ENCODE measurements at regions not wholly inside any gene's neighbourhood (a gene's known extent, or its start where the extent isn't known, plus 50 kb on each side); places are given as distances from the start of the nearest gene placed in this dataset.
"Not testable (repeated sequence)": the region's sequence is repeated elsewhere in the genome, so short reads cannot be mapped to it uniquely, and the experiment has no call there.

DNA sequence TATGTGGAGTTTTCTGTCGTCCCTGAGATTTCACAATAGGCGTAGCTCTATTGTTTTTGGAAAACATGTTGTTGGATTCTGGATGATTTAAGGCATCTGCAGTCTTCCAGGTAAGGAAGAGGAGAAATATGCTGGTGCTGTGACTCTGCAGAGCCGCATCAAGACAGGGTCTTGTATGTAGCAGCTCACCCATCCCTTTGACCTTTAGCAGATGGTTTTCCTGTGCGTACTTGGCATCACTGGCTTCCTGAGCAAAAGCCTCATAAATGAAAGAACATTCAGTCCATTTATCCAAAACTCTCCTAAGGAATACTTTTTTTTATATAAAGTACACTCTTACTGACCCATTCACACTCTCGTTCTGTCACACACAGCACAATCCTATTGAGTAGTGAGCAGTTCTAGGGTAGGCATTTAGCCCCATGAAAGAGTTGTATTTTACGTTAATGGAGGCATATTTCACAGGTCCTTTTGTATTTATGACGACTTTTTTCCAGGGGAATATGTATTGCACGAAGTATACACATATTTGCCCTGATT, 443.9 kb downstream of the STK39 start:
- no peak for DNase-seq (ENCODE audit: low read depth in 2 of 3, low spot score in 2 of 3)

DNA sequence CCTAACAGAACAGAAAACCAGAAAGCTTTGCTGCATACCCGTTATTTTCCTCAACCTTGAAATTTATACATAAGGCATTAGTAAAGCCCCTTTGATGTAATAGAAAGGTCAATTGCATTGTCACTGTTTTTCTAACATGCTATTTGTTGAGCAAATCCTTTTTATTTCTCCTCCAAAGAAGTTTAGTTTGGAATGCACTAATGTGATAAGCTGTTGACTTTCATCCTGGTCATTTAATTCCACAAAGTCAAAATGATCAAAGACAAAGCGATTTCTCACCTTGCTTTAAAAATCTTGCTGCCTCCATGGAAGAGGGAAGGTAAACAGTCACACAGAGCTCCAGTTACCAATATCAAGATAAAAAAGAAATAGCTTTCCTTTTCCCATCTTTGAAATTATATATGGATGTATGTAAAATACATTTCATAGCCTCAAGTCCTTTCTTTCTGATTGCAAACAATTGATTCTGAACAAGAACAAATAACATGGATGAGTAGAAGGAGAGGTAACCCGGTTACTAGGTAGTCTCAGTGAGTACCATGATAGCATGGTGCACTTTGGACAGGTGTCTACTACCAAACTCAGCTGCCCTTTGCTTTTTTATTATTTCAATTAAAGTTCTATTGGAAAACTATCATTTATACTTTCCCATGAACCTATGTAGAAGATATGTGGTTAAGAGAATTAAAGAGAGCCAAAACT, 452.7 kb downstream of the STK39 start:
- no peak for DNase-seq (ENCODE audit: low read depth in 2 of 3, low spot score in 2 of 3)

DNA sequence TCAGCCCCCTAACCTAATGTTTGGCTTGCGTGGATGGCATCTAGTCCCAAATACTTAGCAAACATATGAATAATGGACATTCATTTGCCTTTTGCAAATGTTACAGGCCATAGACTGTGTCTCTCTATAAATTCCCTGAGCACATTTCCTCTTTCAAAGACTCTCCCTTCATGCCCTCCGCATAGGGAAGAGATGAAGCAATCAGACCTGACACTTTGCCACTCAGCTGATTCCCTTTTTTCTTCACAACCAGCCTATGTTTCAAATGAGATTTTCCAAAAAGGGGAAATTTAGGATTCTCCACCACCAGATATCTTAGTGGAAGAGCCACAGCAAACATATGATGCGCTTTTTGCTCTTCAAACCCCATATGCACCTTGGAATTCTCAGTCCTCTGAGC, 453.7 kb downstream of the STK39 start:
- DNase-seq (ENCODE audit: low read depth in 2 of 3, low spot score in 2 of 3): no peak

DNA sequence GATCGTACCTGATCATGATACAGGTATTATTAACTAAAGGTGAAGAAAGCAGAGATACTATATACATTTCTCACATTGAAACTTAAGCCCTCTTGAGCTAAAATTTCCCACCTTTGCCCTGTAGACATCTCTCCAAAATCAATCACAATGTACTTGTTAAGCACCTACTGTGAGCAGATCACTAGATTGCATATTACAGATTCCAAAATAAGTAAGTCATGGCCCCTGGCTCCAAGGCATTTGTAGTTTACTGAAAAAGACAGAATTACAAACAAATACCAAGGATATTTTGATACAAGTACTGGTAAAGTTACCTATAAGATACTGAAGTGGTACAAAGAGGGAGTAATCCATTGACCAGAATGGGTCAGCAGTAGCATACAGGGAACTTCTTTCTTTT, 455.3 kb downstream of the STK39 start:
- DNase-seq (ENCODE audit: low read depth in 2 of 3, low spot score in 2 of 3): no peak

DNA sequence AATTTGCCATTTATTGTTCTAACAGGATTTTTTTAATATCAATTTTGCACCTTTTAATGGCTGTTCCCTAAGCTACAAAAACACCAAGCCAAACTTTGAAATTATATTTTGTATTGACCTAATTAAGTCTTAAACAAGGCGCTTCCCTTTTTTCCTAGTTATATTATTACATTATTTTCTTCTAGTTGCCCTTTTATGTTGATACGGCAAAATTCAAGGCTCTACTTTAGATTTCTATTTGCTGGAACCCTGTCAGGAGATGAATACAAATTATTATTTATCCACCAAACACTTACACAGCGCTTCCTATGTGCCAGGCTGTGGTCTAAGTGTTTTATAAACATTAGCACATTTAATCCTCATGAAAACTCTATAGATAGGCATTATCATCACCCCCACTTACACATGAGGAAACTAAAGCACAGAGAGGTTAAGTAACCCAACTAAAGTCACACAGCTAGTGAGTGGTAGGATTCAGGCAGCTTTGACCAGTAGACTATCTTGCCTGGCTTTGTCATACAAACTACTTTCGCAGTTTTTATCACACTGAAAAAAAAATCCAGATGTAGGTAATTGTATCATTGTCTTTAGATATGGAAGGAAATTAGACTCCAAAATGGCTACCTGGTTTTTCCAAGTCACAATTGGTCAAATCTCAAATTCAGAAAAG, 456.5 kb downstream of the STK39 start:
- no peak for DNase-seq (ENCODE audit: low read depth in 2 of 3, low spot score in 2 of 3)

DNA sequence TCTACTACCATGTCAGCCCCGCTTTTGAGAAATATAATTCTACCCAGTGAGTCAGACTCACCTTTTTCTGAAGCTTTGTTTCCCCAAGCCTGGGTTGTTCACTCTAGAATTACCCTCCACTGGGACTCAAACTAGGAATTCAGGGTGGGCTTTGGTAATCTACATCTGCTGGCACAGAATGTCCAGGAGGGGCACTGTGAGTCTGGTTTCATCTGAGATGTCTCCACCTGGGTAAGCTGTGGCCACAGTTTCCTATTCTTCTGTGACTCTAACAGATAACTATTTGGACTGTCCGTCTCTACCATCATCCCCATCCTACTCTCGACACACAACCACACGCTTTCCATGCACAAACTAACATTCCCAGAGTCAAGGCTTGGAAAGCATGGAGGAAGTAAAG, 457.2 kb downstream of the STK39 start:
- no peak for DNase-seq (ENCODE audit: low read depth in 2 of 3, low spot score in 2 of 3)

DNA sequence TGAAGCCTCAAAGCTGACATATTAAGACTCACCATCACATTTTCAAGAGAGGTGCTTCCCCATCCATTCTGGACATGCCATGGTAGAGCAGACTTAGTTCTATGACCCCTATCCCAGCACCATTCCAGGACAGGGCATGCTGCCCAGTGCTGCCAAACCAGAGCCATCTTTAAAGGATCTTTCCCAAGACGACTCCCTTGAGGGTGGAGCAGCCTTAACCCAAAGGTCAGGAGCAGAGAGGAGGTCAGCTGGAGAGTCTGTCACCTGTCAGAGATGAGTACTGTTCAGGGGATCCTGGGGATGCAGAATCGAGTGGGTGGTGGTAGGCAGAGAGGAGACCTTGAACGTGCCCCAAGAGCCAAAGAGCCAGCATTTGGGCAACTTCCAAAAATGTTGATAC, 459.8 kb downstream of the STK39 start:
- no peak for DNase-seq (ENCODE audit: low read depth in 2 of 3, low spot score in 2 of 3)

DNA sequence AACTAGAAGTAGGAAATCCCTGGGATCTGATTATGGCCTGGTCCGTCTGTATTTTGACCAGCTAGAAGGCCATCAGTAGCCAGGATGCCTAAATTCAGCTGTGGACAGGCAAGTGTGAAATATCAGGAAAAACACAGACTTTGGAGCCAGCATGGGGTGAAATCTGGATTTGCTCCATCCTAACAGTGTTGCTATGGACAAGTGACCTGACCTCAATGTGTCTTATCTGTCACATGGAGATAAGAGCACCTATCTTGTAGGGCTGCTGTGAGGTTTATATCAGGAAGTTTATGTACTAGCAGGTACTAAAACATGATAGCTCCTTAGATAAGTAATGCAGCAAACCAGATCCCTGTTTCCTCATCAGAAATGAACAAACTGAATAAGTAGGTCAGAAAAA, 460.4 kb downstream of the STK39 start:
- no peak for DNase-seq (ENCODE audit: low read depth in 2 of 3, low spot score in 2 of 3)

DNA sequence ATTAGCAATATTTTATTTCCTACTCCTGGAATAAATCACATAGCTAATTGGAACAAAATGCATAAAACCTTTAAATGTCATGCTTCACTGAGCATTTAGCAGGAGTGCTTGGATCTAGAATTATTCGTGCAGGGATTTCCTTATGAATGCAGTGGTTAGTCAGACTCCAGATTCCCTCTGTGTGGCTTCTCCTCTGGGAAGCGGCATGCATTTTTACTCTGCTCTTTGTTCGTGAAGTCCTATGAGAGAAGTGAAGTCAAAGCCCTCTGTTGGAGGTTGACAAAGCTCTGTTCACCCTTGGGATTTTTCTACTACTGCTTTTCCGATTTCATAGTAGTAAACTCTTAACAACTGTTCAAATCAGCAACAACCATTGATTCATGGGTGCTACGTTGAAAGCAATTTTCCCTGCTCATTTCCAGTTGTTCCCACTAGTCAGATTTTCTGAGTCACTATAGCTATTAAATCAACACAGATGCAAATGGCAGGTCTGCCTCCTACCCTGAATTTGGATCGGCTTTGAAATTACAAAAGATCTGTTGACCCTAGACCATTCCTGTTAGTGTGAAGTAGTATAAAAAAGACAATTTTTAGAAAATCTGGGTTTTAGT, 461.7 kb downstream of the STK39 start:
- no peak for DNase-seq (ENCODE audit: low read depth in 2 of 3, low spot score in 2 of 3)

DNA sequence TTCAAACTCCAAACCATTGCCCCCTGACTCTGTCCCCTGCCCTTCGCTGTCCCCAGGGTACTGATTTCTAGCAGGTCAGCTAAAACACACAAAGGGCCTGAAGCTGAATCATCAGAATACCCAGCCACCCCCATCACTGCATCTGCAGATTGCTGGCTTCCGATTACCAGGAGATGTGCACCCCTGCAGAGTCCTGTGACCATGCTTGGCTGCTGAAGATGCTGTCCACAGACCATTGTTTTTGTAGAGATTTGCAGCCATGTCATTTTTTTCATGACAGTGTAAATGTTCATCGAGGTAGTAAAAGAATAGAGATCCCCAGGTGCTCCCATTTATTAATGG, 463.3 kb downstream of the STK39 start:
- DNase-seq (ENCODE audit: low read depth in 2 of 3, low spot score in 2 of 3): no peak

DNA sequence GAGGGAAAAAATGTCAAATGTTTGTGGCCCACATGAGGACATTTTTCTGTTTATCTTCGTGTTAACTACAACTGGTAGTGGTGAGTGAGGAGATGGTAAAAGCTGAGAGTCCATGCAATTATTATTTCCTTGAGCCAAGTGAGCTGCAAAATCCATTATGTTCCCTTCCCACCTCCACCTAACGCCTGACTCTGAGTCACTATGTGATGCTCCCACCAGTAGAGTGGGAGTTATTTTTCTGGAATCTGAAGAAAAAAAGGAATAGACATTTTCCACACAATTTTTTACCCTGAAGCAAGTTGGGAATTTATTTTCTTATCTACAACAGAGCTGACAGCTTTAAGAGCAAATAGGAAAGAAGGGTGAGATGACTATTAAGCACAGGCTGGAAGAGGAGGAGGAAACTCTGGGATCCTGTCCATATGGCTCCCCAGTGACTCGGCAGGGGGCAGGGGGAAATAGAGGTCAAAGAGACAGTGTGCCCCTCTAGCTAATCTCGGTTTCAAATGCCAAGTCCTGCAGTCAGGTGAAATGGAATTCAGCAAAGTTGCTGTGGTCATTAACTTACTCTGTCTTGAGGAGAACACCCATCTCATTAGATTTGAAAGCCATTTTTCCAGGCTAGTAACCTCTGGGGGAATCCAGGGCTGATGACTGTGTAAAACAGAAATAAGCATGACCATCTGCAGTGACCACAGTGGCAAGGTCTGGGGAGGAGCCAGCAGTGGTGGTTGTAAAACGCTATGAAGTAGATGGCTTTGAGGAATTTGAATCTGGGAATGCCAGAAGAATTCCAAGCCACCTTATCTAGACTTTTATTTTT, 463.9 kb downstream of the STK39 start:
- DNase-seq (ENCODE audit: low read depth in 2 of 3, low spot score in 2 of 3): no peak

DNA sequence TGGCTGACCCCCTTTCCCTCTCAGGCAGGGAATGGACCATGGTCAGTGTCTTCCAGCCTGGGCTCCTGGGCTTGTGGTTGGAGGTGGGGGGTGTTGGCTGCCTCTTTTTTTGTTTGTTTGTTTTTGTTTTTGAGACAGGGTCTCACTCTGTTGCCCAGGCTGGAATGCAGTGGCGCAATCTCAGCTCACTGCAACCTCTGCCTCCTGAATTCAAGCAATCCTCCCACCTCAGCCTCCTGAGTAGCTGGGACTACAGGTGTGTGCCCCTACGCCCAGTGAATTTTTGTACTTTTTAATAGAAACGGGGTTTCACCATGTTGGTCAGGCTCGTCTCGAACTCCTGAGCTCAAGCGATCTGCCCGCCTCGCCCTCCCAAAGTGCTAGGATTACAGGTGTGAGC, 465.8 kb downstream of the STK39 start:
- DNase-seq (ENCODE audit: low read depth in 2 of 3, low spot score in 2 of 3): not testable (repeated sequence)

DNA sequence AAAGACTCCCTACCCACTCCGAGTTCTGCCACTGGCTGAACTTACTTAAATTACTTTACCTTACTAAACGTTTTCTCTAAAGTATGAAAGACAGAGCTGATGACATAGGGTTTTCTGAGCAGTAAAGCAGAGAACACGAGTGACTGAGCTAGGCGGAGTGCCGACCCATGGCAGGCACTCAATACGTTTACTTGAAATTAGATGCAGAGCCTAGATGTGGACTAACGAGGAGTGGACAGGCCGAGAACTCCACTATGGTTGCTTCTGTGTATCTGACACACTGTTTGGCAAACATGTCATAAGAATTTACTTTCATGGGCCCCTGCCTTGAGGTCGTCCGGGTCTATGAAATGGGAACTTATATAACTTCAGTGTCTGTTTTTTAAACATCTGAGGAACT, 471.0 kb downstream of the STK39 start:
- DNase-seq (ENCODE audit: low read depth in 2 of 3, low spot score in 2 of 3): no peak

DNA sequence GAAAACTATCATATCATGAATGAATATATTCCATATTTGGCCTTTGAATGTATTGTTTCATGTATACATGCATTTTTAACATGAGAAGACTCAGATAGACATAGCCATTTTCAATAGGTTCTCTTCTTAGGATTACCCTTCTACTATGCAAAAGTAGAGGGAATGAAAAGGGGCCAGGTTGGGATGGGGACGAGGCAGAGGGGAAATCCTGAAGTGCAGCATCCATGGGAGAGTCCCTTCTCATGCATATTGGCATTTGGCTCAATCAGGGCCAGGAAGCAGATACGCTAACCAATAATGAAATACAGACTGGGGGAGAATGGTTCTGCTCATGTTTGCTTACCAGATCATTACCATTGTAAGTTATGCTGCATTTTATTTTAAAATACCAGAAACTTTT, 475.8 kb downstream of the STK39 start:
- no peak for DNase-seq (ENCODE audit: low read depth in 2 of 3, low spot score in 2 of 3)

DNA sequence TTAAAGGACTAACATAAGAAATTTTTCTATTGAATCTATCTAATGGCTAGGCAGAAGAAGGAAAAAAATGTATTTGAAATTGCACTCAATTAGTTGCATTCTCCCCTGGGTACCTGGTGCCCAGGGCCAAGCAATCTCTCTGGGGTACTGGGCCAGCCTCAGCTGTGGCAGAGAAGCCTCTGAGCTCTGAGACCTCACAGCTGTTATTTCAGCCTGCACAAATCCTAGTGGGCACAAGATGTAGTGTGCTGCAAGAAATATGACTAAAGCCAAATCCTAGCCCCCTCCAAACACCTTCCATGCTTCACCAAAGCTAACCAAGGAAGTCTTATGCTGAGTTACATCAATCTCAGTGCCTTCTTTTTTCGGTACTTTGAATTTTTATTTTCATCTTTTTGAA, 478.4 kb downstream of the STK39 start:
- no peak for DNase-seq (ENCODE audit: low read depth in 2 of 3, low spot score in 2 of 3)

DNA sequence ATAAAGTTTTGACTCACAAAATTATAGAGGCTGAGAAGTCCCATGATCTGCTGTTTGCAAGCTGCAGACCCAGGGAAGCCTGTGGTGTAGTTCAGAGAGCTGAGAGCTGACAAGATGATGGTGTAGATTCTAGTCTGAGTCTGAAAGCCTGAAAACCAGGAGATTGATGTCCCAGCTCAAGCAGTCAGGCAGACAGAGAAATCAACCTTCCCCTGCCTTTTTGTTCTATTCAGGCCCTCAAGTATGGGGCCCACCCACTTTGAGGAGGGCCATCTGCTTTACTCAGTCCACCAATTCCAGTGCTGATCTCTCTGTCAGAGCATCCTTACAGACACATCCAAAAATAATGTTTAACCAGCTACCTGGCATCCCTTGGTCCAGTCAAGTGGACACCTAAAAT, 479.6 kb downstream of the STK39 start:
- no peak for DNase-seq (ENCODE audit: low read depth in 2 of 3, low spot score in 2 of 3)

DNA sequence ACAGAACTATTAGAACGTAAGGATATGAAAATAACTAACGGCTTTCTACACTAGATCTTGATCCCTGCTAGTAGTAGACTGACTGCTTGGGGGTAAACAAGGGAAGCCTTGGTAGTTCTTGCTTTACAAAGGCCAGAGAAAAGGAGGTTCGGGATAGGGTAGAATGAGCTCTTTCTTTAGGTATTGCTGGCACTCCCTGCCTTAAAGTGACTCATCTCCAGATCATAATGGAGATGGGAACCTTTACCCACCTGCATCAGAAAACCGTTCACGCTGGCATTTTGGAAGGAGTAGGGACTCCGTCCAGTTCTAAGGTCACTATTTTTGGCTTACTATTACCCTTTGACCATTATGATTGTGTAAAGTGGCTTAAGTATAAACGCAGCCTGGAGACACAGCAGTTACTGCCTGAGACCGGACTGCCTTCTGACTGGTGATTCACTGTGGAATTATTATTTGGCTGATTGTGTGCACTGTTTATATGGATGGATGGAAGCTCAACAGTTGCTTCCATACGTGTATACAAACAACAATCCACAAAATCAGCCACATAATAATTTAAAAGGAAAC, 482.5 kb downstream of the STK39 start:
- DNase-seq (ENCODE audit: low read depth in 2 of 3, low spot score in 2 of 3): no peak

DNA sequence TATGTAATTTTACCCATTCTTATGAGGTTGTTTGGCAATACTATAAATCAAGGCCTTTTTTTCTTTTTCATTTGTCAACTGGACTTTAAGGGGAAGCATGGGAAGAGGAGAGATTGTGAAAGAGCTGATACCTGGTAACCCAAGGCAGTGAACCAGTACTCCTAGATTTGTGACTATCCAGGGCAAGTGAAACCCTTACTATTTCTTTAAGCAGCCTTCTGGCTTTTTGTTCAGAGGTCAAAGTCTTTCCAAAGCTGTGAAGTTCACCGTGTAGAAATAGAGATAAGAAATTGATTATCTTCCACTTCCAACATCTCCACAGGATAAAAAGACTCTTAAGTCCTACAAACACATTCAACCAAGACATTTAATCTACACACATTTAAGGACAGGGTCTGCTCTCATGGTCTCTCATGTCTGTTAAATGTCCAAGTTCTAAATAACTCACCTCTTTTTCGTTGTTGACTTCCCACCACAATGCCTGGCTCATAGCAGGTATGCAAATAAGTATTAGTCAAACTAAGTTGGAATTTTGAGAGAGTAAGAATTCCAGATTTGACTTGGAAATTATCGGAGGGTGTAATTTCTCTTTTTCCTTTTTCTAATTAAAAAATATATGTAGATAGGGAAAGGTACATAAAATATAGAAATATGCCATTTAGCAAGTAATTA, 485.8 kb downstream of the STK39 start:
- DNase-seq (ENCODE audit: low read depth in 2 of 3, low spot score in 2 of 3): no peak

DNA sequence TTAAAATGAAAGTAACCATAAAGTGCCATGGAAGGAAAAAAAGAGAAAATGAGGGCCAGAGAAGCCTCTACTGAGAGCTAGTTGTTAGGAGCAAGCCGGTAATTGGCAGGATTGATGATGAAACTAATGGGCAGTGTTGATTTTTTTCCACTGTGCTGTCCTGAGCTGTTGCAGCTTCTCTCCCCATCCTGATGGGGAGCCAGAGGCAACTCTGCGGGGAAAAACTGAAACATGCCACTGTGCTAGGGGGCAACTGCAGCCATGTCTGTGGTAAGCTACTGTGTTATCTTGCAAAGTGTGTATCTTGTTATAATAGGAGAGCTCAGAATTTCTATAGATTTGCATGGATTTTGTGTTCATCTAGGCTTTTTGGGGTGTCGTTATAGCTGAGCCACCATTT, 487.9 kb downstream of the STK39 start:
- no peak for DNase-seq (ENCODE audit: low read depth in 2 of 3, low spot score in 2 of 3)

DNA sequence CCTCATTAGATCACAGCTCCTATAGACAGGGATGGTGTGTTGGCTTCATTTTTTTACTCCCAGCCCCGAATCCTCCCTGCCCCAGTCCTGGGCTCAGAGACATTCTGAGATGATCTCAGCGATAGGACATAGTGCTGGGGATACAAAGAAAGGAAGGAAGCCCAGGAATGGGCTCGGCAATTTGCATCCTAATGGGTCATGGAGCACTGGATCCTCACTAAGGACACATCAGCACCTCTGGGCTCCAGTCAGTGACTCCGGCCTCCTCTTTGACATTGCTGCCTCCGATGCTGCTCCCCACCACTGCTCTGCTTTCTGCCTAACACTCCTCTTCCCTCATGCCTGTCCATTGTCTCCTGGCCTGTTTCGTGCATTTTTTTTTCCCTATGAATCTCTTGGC, 489.1 kb downstream of the STK39 start:
- no peak for DNase-seq (ENCODE audit: low read depth in 2 of 3, low spot score in 2 of 3)

Measured in hematopoietic multipotent progenitor cell (in vitro differentiated cells).